T-helper 2 cell treated with Interferon-gamma antibody and Interleukin-4, amounts not matched to agents 100 ng/mL and 5 ng/mL, for 36 hours (primary cell): ENCODE measurements at regions not wholly inside any gene's neighbourhood (a gene's known extent, or its start where the extent isn't known, plus 50 kb on each side); places are given as distances from the start of the nearest gene placed in this dataset.

ENCODE experiments used
- intact Hi-C: fragments of 100-400 bp; cut with micrococcal nuclease; formaldehyde crosslinking; loops from one replicate; pipeline ENCODE4 v1.15.1; 2023

DNA sequence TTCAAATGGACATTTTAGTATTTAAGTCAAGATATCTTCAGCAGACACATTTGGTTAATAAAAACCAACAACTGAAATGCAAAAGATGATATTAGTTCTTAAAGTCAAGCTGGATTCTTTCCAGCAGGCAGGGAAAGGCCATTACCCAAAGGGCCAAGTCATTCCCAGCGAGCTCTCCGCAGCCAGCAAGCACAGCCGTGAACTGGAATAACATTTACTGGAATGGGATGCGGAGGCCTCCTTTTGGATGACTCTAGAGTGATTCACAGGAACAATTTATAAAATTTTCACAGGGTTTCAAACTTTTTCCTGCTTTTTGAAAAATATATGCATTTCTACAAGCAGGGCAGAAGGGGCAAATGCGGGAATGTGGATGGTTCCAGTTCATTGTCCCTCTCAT lies 76.6 kb upstream of the DAB2 start:
- intact Hi-C loops, result no loop called here

DNA sequence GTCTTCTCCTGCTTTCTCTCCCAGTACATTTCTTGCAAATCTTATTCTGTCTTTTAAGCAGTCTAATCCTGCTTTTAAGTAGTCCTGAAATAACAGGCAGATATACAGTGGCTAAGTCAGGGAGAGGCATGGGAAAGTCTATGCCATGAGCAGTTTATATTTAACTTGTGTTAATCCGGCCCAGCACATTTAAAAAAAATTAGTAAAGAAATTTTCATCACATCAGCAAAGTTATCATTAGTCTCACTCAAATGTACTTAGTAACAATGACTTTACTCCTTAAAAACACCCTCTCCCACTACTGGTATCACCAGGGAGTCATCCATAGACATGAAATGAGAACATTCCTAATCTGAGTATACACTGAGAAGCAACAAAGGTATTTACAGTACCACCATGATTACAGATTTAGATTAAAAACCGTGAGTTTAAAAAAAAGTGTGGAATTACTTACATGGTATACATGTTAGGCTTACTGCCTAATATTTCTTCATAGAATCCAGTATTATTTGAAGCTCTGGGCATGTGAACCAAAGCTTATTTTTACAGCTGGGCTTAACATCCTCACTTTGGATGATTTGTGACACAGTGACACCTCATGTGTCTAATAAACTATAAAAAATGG lies 75.9 kb upstream of the DAB2 start:
- intact Hi-C loops, result no loop called here

DNA sequence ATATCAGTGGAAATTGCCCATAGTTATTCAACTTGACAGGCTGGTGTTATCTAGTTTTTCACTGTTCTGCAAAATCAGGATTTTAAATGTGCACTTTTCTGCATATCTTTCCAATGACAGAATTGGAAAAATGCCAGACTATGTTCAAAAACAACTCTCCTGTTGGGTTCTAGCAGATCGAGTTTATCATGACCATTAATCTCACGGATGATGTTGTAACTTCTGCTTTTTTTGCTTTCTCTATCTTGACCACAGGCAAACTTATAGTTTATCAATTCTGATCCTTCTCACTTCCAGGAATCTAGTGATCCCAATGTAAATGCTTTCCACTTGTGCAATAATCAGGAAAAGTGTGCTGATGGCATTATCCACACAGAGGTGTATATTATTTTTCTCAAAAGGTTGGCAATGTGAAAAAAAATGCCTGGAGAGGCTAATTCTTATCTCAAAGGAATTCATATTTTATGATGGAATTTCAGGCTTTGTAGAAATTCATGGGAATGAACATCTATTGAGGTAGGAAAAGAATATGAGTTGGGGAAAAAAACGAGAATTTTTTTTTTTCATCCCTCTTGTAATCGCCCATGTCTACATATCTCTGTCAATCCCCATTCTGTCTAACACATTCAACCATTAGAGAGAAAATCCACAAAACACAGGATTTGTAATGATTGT lies 73.6 kb upstream of the DAB2 start:
- intact Hi-C loops, result no loop called here

DNA sequence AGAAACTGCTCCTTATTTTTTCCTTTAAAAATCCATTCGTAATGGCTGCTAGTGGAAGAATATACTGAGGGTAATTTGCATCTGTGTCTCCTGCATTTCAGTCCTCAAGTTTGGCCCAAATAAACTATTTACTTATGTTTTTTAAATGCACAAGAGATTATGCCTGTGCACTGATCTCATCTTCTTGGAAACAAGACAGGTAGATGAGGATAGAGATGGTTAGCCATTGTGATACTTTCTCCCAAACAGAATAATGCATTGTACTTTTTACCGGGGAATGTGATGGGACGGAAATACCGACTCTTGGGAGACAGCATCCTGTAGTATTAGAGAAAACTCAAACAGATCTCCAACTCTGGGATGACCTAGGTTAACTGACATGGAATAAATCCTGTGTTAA lies 72.5 kb upstream of the DAB2 start:
- intact Hi-C loops, result no loop called here

DNA sequence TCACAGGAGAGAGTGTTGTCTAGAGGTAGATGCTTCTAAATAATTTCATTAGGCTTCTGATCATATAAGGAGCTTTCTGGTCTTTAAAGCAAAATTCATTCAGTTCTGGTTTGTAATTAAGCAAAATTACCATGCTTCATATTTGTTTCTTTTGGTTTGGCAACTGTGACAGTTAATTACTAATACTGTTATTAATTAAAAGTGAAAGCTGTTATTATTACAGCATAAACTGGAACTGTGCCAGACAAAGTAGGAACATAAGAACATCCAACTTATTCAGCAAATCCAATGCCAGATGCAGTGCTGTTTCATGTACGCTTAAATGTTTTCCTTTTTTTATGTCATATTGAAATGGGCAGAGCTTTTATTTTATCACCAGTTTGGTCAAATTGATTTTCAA lies 70.4 kb upstream of the DAB2 start:
- intact Hi-C loops, result no loop called here

DNA sequence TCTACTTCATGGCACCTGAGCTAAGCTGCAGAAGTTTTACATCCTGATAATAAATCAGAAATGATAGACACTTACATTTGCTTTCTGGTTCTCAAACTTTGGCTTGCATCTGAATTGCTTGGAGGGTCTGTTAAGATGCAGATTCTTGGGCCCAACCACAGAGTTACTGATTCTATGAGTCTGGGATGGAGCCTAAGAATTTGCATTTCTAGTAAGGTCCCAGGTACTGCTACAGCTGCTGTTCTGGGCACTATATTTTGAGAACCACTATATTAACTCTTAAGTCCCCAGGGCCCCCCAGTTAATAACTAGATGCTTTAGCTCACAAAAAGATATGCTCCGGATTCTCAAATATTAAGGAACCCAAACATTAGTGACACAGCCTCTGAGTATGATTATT lies 69.8 kb upstream of the DAB2 start:
- intact Hi-C loops, result no loop called here

DNA sequence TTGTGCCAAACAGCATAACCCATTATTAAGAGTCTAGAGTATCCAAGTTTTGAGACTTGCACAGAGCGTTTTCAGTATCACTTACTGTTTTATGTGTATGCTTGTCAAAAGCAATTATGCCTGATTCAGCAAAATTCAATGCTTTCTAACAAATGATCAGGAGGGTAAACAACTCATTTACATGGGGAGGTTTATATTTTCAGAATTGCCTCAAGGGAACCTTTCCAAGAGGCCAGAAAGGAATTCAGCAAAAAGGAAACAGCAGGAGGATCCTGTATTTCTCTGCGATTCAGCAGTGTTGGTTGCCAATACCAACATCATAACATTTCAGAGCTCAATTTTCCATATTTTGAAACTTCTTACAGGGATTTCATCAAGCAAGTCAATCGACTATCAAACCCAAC lies 69.3 kb upstream of the DAB2 start:
- intact Hi-C loops, result no loop called here

DNA sequence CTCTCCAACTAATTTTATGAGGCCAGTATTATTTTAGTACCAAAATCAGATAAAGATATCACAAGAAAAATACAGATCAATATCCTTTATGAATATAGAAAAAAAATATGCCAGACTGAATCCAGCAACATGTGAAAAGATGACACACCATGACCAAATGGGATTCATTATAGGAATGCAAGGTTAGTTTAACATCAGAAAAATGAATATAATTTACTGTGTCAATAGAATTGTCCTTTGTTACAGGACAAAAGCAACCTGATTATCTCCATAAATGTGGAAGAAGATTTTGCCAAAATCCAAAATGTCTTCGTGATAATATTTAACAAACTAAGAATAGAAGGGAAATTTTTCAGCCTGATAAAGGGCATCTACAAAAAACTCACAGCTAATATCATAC lies 66.4 kb upstream of the DAB2 start:
- intact Hi-C loops, result no loop called here

DNA sequence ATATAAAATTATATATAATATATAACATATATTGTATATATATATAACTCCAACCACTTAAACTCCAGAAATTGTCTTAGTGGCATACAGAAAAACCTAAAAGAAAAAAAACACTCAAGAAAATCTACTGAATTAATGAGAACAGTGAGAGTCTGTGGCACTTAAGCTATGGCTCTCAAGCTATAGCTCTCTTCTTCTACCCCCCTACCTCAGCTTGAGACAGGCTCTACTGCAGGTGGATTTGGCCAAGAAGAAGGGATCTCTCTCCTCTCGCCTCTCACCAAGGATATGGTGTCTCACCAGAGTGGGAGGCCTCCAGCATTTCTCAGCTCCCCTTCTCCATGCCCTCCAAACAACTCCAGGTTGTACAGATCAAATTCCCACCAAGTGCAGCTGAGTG lies 64.5 kb upstream of the DAB2 start:
- intact Hi-C loops, result no loop called here

DNA sequence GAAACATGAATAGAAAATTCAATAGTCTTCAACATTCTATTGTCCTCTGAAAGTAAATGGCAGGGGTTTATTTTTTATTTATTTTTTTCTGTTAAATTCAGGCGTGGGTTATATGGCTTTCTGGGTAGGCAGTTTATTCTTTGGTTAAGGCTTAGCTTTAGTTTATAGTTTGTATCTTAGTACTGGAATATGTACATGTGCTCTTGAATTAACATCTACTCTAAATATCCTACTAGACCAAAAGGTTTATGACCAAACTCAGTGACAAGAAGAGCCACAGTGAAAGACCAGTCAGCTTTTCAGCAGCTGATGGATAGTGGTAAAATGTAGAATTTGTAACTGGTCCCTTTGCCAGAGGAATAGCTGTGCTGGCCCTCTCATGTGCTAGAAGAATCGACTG lies 62.0 kb upstream of the DAB2 start:
- intact Hi-C loops, result no loop called here

DNA sequence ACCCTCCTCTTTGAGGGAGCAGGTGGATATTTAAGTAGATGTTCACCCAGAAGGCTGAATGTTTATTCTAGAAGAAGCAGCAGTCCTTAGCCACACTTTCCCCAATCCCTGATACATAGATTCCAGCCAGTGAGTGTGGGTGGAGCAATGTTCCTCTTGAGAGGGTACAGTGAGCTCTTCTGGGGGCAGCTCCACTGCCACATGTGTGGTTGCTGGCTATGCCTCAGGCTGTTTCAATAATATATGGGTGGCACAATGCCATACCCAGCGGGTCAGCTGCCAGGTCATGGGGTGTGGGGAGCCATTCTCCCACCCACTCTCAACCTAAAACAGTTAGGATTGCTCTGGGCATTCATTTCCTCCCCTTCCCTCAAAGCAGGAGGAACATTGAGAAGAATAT lies 61.6 kb upstream of the DAB2 start:
- intact Hi-C loops, result no loop called here

DNA sequence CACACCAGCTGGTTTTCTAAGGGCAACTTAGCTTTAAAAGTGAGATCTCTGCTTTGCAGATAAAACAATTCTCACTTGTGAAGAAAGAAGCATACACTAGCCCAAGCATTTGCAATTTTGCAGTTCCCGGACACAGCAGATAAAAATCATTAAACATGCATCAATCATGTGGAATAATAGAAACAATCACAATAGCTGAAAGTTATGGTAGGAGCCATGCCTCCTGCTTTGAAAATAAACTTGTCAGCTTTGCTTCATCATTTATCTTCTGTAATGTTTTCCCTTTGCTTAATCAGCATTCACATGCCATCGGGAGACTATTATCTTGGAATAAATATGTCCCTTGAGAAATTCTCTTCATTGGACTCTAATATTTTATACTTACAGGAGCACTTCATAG lies 60.3 kb upstream of the DAB2 start:
- intact Hi-C loops, result no loop called here

DNA sequence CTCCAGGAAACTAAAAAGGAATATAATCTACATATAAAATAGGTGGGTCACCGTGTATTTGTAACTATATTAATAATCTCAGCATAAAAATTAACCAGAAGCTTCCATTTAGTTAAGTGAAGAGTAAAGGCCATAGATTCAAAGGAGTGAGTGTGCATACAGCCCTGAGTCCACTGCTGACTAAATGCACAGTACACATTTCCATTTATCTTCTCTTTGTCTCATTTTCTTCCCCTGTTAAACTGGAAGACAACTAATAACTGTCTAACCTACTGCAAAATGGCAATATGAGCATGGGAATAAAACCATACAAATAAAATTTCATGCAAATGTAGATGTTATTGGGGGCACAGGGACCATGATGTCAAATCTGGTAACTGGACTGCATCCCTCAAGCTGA lies 59.9 kb upstream of the DAB2 start:
- intact Hi-C loops, result no loop called here

DNA sequence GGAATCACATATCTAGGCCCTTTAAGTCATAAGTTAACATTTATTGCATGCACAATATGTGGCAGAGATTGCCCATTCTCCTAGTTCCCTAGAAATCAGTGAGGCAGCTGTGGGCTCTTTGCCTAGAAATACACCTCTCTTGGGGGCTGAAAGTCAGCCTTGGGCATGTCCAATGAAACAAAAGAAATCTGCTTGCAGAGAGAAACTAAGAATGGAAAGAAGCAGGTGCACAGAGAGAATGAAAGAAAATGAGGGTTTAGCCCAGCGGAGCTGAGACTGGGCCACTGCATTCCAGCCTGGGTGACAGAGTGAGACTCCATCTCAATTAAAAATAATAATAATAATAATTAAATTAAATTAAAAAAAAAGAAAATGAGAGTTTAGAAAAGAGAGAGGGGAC lies 57.3 kb upstream of the DAB2 start:
- intact Hi-C loops, result no loop called here

DNA sequence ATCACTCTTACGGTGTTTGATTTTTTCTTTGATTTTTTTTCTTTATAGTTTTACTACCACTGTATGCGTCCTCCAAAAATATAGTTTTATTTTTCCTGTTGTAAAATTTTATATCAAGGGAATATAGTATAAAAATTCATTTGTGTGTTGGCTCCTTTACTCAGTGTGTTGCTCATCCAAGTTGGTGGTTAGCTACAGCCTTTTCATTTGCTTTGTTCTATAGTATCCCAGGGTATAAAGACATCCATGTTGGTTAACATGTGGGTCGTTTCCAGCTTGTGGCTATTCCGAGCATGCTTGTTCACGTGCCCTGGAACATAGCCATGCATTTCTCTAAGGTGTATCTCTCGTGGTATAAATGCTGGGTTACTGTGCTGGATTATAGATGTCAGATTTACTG lies 54.8 kb upstream of the DAB2 start:
- intact Hi-C loops, result no loop called here

DNA sequence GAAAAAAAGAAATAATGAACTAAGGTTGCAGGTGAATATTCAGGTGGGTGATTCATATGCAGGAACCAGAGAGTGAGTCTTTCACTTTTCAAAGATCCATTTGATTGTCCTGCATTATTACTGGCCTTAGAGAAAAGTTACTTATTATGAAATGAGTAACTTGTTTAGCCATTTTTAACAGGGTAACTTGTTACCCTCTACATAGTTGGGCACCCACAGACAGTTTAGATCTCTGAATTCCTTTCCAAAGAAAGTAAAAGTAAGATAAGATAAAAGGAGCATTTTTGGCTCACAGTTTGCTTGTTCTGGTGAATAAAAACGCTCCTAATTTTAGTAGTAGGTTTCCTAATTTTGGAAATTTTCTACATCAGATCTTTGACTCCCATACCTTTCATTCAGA lies 54.1 kb upstream of the DAB2 start:
- intact Hi-C loops, result no loop called here

DNA sequence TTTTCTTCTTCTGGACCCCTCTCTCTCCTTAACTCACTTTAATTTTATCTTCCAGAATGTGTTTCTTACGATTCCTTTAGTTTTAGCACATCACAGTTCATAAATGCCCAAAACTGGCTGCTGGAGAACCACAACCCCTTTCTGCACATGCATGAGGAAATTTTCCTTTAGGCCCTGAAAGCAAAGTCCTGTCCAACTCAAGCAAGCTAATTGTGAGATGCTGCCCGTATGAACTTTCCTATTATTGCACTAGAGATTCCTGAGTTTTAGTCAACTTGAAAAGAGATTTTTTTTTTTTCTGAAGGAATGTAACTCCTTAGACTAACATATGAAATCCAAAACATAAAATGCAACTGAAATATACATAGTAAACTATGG lies 52.1 kb upstream of the DAB2 start:
- intact Hi-C loops, result no loop called here

DNA sequence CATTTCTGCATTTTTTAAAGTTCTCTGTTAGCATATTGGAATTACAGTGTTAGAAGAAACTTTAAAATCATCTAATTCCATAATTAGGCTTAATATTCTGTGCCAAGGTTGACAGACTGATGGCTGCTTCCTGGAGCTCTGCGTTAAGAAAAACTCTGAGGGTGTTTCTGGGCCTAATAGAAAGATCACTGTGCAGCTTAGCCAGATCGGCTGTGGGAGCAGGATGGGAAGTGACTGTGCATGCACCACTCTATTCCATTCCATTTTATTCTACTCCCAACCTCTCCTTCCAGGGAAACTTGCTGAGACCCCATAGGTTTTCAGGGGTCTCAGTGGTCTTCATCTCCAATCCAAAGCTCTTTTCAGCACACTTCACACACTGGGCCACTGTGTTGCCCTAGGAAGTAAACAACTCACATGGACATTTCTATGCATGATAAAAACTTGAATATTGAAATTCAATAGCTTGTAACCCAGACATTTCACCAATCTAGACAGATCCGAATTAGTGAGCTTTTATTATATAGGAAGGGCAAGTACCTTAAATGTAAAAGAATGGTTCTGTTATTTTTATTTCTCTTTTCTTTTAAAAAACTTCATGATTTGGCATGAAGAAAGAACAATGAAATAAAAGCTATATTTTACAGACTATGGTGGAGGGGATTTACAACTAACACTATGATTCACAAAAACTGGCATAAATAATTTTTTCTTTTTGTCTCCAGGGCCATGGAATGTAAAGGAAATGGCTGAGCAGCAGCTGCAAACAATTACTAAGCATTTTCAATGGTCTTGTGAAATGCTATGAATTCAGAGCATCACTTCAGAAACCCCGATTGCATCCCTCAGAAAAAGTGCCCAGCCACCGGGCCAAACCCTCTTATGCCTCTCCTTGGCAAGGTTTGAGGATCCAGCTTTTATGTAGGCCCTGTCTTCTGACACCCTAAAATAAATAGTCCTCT lies 51.4 kb upstream of the DAB2 start:
- intact Hi-C loops, result no loop called here

DNA sequence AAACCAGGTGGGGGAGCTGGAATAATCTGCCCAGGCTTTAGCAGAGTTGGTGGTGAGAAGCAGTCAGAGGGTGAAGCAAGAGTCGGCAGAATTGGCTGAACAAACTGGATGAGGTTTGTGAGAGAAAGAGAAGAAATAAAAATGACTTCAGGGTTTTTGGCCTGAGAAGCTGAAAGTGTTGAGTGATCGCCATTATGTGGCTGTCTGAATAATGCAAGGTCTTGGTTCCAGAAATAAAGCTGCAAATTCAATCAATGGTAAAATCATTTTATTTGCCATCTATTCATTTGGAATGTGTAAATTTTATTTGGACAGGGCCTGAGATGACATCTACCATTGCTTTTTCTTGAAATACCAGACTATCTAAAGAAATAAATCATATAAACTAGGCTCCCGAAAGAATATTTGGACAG lies 50.4 kb upstream of the DAB2 start:
- intact Hi-C loops, result no loop called here
